ENCODE measurements at regions not wholly inside any gene's neighbourhood (a gene's known extent, or its start where the extent isn't known, plus 50 kb on each side); places are given as distances from the start of the nearest gene placed in this dataset.
"Not testable (repeated sequence)": the region's sequence is repeated elsewhere in the genome, so short reads cannot be mapped to it uniquely, and the experiment has no call there.

DNA sequence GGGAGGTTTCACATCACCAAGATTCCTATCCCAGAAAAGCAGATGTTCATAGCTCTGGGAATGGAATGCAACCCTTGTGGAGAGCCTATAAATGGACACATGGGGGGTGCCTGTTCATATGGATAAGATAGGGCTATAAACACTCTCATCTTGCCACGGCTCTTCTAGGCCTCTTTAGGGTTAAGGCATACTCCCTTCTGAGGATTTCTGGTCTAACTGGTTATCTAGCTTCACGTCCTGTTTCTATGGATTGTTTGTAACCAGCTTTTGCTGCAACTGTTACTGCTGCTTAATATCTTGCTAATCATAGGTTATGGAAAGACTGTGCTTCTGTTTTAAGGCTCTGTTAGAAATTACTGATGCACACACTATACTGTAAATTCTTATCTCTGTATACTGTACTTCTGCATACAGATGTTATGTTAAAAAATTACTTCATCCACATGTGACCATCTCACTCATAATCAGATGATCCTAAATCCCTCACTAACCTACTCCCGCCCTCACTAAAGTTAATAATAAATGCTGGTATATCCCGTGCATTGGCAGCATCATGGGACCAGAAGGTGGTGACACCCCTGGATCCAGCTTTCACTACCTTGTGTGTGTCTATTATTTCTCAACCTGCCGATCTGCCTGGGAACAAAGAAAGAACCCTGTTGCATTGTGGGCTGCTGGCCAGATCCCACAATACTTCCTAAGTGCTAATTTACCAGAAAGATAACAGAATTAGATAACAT is 68.7 kb downstream of the PRKAB2 start:
- DNase-seq = not testable (repeated sequence)

- no peak for DNase-seq
These were observed 73.1 kb downstream of the PRKAB2 start for GRCh38 chr1:147099192-147099591.

GRCh38 chr1:147098338-147098973 is 73.8 kb downstream of the PRKAB2 start:
- DNase-seq = not testable (repeated sequence)

DNA sequence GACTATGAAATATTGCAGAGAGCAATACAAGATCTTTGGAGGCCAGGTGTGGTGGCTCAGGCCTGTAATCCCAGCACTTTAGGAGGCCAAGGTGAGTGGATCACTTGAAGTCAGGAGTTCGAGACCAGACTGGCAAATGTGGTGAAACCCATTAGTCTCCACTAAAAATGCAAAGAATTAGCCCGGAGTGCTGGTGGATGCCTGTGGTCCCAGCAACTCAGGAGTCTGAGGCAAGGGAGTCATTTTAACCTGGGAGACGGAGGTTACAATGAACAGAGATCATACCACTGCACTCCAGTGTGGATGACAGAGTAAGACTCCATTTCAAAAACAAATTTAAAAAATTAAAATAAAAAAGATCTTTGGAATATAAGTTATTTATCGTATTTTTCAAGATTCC is 76.6 kb downstream of the PRKAB2 start:
- no peak for DNase-seq

GRCh38 chr1:147091801-147092200 is 80.5 kb downstream of the PRKAB2 start:
- no peak for DNase-seq

DNA sequence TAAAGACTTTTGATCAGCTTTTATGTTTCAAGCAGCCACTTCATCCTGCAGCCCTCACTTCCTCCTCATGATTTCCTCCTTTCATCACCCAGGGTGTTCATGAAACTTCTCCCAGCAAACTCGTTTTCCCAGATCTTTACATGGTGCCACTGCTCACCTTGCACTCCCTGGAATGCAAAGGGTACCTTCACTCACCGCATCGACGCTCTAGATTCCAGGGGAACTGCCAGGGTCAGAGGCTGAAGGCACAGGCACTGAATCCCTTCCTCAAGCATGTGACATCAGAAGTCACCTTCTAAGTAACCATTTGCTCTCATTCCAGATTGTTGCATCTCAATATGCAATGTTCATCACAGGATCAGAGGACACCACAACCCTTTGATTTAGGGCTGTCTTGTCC is 82.8 kb downstream of the PRKAB2 start:
- DNase-seq = no peak

DNA sequence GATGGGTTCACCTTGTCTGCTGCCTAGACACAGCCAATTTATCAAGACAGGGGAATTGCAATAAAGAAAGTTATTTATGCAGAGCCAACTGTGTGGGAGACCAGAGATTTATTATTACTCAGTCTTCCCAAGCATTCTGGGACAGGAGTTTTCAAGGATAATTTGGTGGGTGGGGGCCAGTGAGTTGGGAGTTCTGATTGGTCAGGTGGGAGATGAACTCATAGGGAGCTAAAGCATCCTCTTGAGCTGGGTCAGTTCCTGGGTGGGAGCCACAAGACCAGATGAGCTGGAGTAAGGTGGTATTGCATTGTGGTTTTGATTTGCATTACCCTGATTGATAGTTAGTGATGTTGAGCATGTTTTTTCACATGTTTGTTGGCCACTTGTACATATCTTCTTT is 86.1 kb downstream of the PRKAB2 start:
- no peak for DNase-seq

GRCh38 chr1:147084273-147085096 is 87.8 kb downstream of the PRKAB2 start:
- peak; percentile 92 for DNase-seq

GRCh38 chr1:147083919-147084272 is 88.4 kb downstream of the PRKAB2 start:
- DNase-seq = no peak

DNA sequence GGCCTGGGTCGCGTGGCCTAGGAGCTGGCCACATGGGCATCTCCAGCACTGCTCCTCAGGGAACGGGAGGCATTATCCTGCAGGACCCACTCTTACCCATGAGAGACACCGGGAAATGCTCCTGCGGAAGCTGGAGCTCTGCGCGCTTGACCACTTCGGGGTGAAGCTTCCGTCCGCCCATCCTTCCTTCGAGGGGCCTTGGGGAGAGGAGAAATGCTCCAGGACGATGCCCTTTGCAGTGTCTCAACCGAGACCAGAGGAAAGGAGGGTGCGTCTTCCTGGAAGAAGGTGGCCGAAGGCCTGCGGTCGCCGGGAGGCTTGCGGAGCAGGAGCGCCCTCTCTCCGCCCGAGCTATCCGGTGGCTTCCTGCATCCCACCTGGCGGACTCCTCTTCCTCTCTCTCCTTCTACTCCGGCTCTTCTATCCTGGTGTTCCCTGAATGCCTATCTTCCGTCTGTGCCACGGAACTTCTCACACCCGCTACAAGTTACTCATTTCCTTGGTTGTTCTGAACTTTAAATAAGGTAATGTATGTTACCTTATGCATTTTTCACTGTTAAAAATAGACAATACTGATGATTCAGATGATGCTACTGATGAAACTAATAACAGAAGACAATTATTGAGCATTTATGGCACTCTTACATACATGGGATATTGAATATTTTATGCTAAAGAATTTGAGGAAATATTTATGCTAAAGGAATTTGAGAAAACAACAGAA is 91.4 kb downstream of the PRKAB2 start:
- no peak for DNase-seq

DNA sequence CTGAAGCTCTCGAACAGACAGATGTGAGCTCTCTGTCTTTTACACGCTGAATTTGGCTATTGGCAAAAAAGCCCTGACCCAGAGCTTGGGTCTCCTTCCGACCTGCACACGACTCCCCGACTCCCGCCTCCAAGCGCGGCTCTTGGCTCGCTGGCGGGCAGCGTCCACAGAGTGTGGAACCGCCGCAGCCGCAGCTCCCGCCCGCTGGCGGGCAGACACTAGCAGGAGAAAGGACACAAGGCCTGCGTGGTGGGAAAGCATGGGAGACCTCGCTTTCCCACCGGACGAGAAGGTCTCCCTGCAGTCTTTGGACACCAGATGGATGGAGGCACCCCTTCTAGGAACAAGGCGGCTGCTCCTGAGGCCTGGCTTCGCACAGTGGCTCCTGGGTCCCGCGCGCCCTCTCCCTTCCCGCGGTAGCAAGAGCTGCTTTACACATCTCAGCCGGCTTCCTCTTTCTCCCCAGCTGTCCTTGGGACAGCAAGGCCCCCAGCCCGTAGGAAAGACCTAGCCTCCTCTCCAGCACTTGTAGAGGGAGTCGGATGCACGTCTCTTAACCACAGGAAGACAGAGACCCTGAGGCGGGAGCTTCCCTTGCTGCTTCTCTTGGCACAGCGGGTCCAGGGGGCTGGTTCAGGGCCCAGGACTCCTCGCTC is 92.1 kb downstream of the PRKAB2 start:
- no peak for DNase-seq

- DNase-seq = no peak
These were observed 92.8 kb downstream of the PRKAB2 start for GRCh38 chr1:147079400-147080005.

- DNase-seq = no peak
These were observed 93.5 kb downstream of the PRKAB2 start for GRCh38 chr1:147078606-147079399.

DNA sequence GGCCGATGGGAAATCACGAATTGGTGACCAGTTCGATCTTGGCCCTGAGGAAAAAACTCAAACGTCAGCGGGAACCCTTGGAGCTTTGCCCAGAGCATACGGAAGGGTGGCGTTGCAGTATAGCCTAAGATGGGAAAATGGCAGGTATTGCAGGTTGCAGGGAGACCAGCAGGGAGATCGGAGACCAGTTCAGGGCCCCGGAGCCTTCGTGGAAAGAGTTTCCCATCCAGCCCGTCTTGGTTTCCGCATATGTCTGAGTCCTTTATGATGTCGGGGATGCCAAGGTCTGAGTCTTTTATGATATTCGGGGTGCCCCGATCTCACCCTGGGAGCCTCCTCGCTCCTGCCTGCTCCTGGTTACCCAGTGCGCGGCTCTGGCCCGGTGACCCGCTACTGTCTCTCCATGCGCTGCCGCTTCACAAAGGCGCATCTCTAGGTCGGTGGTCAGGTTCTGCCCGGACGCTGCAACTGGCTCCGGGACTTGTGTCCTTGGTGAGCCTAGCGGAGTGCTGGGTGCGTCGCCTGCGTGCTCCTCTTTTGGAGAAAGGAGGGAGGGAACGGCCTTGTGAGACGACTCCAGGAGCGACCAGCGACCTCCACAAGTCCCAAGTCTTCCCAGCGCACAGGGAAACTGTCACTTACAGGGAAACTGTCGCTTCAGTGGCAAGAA is 94.2 kb downstream of the PRKAB2 start:
- no peak for DNase-seq

GRCh38 chr1:147077523-147077922 is 94.7 kb downstream of the PRKAB2 start:
- no peak for DNase-seq

- DNase-seq = no peak
These were observed 95.2 kb downstream of the PRKAB2 start for GRCh38 chr1:147077081-147077480.

- DNase-seq = no peak
These were observed 95.8 kb downstream of the PRKAB2 start for GRCh38 chr1:147076442-147076841.

GRCh38 chr1:147072482-147073432 is 99.5 kb downstream of the PRKAB2 start:
- DNase-seq = peak; percentile 18

- no peak for DNase-seq
These were observed 101.1 kb downstream of the PRKAB2 start for GRCh38 chr1:147071142-147071541.

- DNase-seq = no peak
These were observed 109.3 kb downstream of the PRKAB2 start for GRCh38 chr1:147062956-147063355.
